SHP77 treated with DMSO at 0.1 percent for 48 hours (cell line): ENCODE measurements at regions not wholly inside any gene's neighbourhood (a gene's known extent, or its start where the extent isn't known, plus 50 kb on each side); places are given as distances from the start of the nearest gene placed in this dataset.
"Not testable (repeated sequence)": the region's sequence is repeated elsewhere in the genome, so short reads cannot be mapped to it uniquely, and the experiment has no call there.

Experiments used
- DNase-seq: peaks from one replicate; lab custom pipeline; 2025; lab: John Stamatoyannopoulos, UW

DNA sequence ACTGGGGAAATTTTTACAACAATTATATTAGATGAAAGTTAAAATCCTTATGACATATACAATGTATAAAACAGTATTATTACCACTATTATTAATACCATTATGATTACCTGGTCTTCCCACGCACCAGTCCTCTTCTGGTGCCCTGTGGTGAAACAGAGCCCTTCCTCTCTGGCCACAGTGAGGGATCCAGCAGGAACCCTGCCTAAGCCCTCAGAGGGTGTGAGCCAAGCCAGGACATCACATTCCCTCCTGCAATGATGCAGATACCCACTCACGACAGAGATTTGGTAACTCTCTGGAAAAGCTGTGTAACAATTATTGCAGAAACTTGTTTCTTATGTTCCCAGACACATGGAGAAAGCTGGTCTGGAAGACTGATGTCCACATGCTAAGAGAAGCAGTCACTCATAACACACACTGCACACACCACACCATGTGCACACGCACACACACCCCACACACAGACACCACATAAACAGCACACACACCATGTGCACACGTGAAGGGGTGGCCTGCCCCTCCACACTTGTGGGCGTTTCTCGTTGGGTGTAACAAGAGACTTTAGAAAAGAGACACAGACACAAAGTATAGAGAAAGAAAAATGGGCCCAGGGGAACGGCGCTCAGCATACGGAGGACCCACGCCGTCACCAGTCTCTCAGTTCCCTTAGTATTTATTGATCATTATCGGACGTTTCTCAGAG lies 1373.8 kb upstream of the DEFB115 start:
- DNase-seq = not testable (repeated sequence)

DNA sequence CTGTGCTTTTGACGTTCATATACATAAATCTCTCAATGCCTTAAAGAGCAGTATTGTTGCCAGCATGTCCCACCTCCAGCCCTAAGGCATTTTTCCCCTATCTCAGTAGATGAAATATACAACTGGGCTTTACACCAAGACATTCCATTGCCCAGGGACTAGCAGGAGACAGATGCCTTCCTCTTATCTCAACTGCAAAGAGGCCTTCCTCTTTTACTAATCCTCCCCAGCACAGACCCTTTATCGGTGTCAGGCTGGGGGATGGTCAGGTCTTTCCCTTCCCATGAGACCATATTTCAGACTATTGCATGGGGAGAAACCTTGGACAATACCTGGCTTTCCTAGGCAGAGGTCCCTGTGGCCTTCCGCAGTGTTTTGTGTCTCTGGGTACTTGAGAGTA lies 1373.1 kb upstream of the DEFB115 start:
- DNase-seq = not testable (repeated sequence)

DNA sequence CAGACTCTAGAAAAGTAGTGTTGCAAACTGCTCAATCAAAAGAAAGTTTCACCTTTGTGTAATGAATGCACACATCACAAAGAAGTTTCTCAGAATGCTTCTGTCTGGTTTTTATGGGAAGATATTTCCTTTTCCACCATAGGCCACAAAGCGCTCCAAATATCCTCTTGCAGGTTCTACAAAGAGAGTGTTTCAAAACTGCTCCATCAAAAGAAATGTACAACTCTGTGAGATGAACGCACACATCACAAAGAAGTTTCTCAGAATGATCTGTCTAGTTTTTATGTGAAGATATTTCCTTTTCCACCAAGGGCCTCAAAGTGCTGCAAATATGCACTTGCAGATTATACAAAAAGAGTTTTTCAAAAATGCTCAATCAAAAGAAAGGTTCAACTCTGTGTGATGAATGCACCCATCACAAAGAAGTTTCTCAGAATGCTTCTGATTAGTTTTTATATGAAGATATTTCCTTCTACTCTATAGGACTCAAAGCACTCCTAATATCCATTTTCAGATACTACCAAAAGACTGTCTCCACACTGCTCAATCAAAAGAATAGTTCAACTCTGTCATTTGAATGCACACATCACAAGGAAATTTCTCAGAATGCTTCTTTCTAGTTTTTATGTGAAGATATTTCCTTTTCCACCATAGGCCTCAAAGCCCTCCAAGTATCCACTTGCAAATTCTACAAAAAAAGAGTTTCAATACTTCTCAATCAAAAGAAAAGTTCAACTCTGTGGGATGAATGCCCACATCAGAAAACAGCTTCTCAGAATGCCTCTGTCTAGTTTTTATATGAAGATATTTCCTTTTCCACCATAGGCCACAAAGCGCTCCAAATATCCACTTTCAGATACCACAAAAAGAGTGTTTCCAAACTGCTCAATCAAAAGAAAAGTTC lies 1371.9 kb upstream of the DEFB115 start:
- DNase-seq = not testable (repeated sequence)

DNA sequence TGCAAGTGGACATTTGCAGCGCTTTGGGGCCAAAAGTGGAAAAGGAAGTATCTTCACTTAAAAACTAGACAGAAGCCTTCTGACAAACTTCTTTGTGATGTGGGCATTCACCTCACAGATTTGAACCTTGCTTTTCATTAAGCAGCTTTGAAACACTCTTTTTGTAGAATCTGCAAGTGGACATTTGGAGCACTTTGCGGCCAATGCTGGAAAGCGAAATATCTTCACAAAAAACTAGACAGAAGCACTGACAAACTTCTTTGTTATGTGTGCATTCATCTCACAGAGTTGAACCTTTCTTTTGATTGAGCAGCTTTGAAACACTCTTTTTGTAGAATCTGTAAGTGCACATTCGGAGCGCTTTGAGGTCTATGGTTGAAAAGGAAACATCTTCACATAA lies 1365.9 kb upstream of the DEFB115 start:
- not testable (repeated sequence) for DNase-seq
